ENCODE measurements at regions not wholly inside any gene's neighbourhood (a gene's known extent, or its start where the extent isn't known, plus 50 kb on each side); places are given as distances from the start of the nearest gene placed in this dataset.

DNA sequence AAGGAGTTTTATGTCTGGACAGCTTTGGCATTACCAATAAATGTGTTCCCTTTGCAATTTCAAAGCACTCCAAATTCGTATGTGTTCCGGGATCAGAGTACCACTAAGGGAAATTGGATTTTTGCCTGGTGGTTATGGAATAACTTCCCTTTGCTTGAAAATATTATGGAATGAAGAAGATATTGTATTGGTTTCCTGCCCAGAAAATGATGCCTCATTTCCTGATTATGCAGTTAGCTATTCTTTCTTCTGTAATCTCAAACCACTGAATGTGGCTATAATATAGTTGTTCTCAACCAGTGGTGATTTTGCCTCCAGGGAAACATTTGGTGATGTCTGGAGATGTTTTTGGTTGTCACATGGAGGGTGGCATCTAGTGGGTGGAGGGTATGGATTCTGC is 142.9 kb downstream of the PCDH7 start:
- no peak overlapping the region for H3K27ac ChIP-seq
- intact Hi-C loops (cut with DNase I) = no loop called here
- H3K4me1 ChIP-seq (replicated peaks in 1 of 2) = no peaks in the 10 kb centered on the region
- TF ChIP-seq POLR2A (IDR thresholded peaks at IDR 0.05) = no peak
- TF ChIP-seq, protein P1, sequence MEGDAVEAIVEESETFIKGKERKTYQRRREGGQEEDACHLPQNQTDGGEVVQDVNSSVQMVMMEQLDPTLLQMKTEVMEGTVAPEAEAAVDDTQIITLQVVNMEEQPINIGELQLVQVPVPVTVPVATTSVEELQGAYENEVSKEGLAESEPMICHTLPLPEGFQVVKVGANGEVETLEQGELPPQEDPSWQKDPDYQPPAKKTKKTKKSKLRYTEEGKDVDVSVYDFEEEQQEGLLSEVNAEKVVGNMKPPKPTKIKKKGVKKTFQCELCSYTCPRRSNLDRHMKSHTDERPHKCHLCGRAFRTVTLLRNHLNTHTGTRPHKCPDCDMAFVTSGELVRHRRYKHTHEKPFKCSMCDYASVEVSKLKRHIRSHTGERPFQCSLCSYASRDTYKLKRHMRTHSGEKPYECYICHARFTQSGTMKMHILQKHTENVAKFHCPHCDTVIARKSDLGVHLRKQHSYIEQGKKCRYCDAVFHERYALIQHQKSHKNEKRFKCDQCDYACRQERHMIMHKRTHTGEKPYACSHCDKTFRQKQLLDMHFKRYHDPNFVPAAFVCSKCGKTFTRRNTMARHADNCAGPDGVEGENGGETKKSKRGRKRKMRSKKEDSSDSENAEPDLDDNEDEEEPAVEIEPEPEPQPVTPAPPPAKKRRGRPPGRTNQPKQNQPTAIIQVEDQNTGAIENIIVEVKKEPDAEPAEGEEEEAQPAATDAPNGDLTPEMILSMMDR (IDR thresholded peaks at IDR 0.05) = no peak
- no peaks in the 10 kb centered on the region for H3K36me3 ChIP-seq (replicated peaks in 1 of 2)
- DNase-seq = no peak
- H3K9me3 ChIP-seq (replicated peaks in 1 of 3) = no peaks in the 10 kb centered on the region
- H3K4me3 ChIP-seq = no peak overlapping the region
- WGBS, 4 donors = 69 to 81% (median 75%) methylated on average over 2 of the region's 2 CpGs
- no peaks in the 10 kb centered on the region for H3K27me3 ChIP-seq

DNA sequence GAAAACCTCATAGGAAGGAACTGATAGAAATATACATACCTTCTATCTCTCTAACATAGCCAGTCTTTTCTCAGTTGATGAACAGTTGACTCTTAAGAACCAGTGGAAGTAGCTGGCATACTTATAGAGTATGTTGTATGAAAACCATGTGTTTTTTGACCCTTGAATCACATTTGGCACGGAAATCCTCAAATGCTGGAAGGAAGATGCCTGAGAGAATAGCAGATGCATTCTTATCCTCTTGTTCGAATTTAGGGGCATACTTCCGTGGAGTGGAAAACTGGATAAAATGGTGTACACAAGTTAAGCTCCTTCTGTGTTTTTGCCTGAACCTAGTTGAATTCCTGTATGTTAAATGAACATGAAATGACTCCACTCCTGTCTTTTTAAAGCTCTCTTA is 145.5 kb downstream of the PCDH7 start:
- Histone ChIP-seq H3K4me1 (replicated peaks in 1 of 2) (no peaks in the 10 kb centered on the region), H3K27me3 (no peaks in the 10 kb centered on the region), H3K4me3 (no peak overlapping the region), H3K27ac (no peak overlapping the region), H3K36me3 (replicated peaks in 1 of 2) (no peaks in the 10 kb centered on the region), H3K9me3 (replicated peaks in 1 of 3) (no peaks in the 10 kb centered on the region)
- WGBS, 4 donors = 59 to 75% (median 68%) methylated on average over 3 of the region's 3 CpGs
- TF ChIP-seq, protein P1 (IDR thresholded peaks at IDR 0.05) = no peak
- no peak for TF ChIP-seq POLR2A (IDR thresholded peaks at IDR 0.05)
- no peak for DNase-seq
- intact Hi-C loops (cut with DNase I) = no loop called here

DNA sequence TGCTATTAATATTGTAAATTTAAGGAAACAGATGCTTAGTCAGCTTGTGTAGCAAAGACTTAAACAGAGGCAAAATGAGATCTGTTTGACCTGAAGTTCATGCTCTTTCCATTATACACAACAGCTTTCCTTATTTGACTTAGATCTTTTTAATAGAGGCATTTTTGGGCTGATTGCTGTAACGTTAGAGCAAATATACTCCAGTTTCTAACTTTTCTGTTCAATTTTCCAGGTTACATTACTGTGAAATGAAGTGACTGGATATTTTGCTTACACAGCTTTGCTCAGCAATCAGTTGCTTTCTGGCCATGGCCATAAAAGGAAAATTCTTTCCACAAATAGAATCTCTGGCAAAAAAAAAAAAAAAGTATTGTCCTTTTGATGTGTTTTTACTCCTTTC is 146.2 kb downstream of the PCDH7 start:
- H3K4me3 ChIP-seq = no peak overlapping the region
- TF ChIP-seq, protein P1 (IDR thresholded peaks at IDR 0.05) = no peak
- TF ChIP-seq POLR2A (IDR thresholded peaks at IDR 0.05) = no peak
- no peaks in the 10 kb centered on the region for H3K9me3 ChIP-seq (replicated peaks in 1 of 3)
- no peaks in the 10 kb centered on the region for H3K36me3 ChIP-seq (replicated peaks in 1 of 2)
- intact Hi-C loops (cut with DNase I) = no loop called here
- no peak for DNase-seq
- WGBS, 4 donors = 14 to 46% (median 27%) methylated on average over 1 of the region's 1 CpG
- no peaks in the 10 kb centered on the region for H3K4me1 ChIP-seq (replicated peaks in 1 of 2)
- no peaks in the 10 kb centered on the region for H3K27me3 ChIP-seq
- H3K27ac ChIP-seq = no peak overlapping the region

DNA sequence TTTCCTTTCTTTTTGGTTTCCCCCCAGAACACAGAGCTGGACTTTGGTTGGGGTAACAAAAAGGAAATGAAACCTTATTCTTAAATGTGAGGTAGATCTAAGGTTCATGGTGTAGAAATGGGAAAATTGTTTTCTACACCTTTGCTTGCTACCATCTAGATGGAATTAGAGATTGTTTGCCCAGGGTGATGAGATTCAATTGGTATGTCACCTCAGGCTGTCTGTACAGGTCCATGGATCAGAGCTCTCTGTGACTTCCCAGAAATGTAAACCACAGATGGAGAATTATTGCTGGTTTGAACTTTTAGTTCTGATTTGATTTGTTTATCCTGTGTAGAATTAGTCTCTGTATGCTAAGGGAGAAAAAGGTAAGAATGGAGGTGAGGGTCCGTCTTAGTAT is 146.7 kb downstream of the PCDH7 start:
- no peaks in the 10 kb centered on the region for H3K36me3 ChIP-seq (replicated peaks in 1 of 2)
- no peak overlapping the region for H3K4me3 ChIP-seq
- intact Hi-C loops (cut with DNase I) = no loop called here
- no peak for TF ChIP-seq POLR2A (IDR thresholded peaks at IDR 0.05)
- TF ChIP-seq, protein P1 (IDR thresholded peaks at IDR 0.05) = no peak
- no peaks in the 10 kb centered on the region for H3K9me3 ChIP-seq (replicated peaks in 1 of 3)
- DNase-seq = no peak
- no peak overlapping the region for H3K27ac ChIP-seq
- H3K4me1 ChIP-seq (replicated peaks in 1 of 2) = no peaks in the 10 kb centered on the region
- H3K27me3 ChIP-seq = no peaks in the 10 kb centered on the region
- WGBS, 4 donors = 71 to 92% (median 82%) methylated on average over 1 of the region's 1 CpG

All from adrenal gland (tissue), 9 donors.